Chondrocyte (in vitro differentiated cells): ENCODE measurements at regions not wholly inside any gene's neighbourhood (a gene's known extent, or its start where the extent isn't known, plus 50 kb on each side); places are given as distances from the start of the nearest gene placed in this dataset.

Source experiments
- DNase-seq: peaks from one replicate; pipeline ENCODE4 v3.0.0; 2021; ENCODE audit warnings: mixed read lengths, low spot score
- H3K27ac Mint-ChIP-seq: one replicate; pipeline ENCODE4 v1.8.0; 2021; ENCODE audit warnings: mild to moderate bottlenecking, moderate library complexity, mixed read lengths; ENCODE audit not compliant: unreplicated experiment
- H3K27me3 Mint-ChIP-seq: 2 replicates; pipeline ENCODE4 v1.8.0; 2021; ENCODE audit warnings: low read depth, mixed read lengths
- H3K36me3 Mint-ChIP-seq: 2 replicates; pipeline ENCODE4 v1.8.0; 2021; ENCODE audit warnings: low read depth, mixed read lengths
- H3K4me1 Mint-ChIP-seq: 2 replicates; pipeline ENCODE4 v1.8.0; 2021; ENCODE audit warnings: low read depth, mild to moderate bottlenecking, mixed read lengths
- H3K4me3 Mint-ChIP-seq: one replicate; pipeline ENCODE4 v1.8.0; 2021; ENCODE audit warnings: mild to moderate bottlenecking, moderate library complexity, mixed read lengths; ENCODE audit not compliant: unreplicated experiment
- H3K9me3 Mint-ChIP-seq: 2 replicates; pipeline ENCODE4 v1.8.0; 2021; ENCODE audit warnings: low read depth, mixed read lengths
- TF ChIP-seq, protein P1 (sequence below): fragments of 200-600 bp; sonication (generic); IDR thresholded peaks from 2 replicates; pipeline ENCODE4 v1.5.0; 2021; ENCODE audit warnings: antibody characterized with exemption, mild to moderate bottlenecking, moderate library complexity

GRCh38 chr2:516131-516530 is 161.1 kb downstream of the TMEM18 start:
- DNase-seq, result no peak
- H3K27ac Mint-ChIP-seq, result no peak overlapping the region
- H3K27me3 Mint-ChIP-seq, result peaks cover 3% of the 10 kb centered on the region
- no peaks in the 10 kb centered on the region for H3K9me3 Mint-ChIP-seq
- H3K36me3 Mint-ChIP-seq, result no peaks in the 10 kb centered on the region
- no peak overlapping the region for H3K4me3 Mint-ChIP-seq
- TF ChIP-seq, protein P1, sequence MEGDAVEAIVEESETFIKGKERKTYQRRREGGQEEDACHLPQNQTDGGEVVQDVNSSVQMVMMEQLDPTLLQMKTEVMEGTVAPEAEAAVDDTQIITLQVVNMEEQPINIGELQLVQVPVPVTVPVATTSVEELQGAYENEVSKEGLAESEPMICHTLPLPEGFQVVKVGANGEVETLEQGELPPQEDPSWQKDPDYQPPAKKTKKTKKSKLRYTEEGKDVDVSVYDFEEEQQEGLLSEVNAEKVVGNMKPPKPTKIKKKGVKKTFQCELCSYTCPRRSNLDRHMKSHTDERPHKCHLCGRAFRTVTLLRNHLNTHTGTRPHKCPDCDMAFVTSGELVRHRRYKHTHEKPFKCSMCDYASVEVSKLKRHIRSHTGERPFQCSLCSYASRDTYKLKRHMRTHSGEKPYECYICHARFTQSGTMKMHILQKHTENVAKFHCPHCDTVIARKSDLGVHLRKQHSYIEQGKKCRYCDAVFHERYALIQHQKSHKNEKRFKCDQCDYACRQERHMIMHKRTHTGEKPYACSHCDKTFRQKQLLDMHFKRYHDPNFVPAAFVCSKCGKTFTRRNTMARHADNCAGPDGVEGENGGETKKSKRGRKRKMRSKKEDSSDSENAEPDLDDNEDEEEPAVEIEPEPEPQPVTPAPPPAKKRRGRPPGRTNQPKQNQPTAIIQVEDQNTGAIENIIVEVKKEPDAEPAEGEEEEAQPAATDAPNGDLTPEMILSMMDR, result no peak
- peaks cover under 1% of the 10 kb centered on the region for H3K4me1 Mint-ChIP-seq

DNA sequence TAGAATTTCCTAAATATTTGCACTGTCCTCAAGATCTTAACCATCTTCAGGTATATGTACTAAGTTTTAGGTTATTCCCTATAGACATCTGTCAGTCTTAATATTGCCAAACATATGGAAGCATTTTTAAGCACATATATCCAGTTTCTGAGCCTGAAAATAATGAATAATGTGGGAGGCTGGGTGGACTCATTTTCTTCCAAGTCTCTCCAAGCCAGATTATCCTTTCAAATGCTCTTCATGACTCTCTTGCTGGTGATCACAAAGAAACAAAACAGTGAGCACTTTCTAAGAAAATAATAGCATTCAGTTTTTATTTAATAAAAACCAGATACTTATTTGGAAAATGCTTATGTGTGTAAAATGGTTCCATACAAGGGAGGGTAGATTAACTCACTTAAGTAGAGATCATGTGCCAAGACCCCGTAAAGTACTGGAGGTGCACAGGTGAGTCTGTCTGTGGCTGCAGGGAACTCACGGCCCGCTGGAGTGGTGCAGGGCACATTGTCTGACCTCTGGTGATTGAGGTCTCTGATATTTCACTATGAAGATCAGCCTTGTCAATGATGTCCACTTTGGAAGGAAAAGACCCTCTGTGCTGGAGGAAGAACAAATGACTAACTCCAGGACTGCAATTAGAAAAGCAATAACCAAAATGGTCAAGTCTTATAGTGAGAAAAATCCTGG is 161.6 kb downstream of the TMEM18 start:
- peaks cover 3% of the 10 kb centered on the region for H3K27me3 Mint-ChIP-seq
- no peak for DNase-seq
- TF ChIP-seq, protein P1, result no peak
- H3K9me3 Mint-ChIP-seq, result no peaks in the 10 kb centered on the region
- no peak overlapping the region for H3K27ac Mint-ChIP-seq
- no peak overlapping the region for H3K4me3 Mint-ChIP-seq
- no peaks in the 10 kb centered on the region for H3K36me3 Mint-ChIP-seq
- peaks cover 4% of the 10 kb centered on the region for H3K4me1 Mint-ChIP-seq

GRCh38 chr2:513981-514706 is 163.1 kb downstream of the TMEM18 start:
- H3K9me3 Mint-ChIP-seq, result no peaks in the 10 kb centered on the region
- no peak overlapping the region for H3K4me3 Mint-ChIP-seq
- H3K36me3 Mint-ChIP-seq, result no peaks in the 10 kb centered on the region
- H3K4me1 Mint-ChIP-seq, result peaks cover 4% of the 10 kb centered on the region
- TF ChIP-seq, protein P1, result no peak
- DNase-seq, result no peak
- H3K27me3 Mint-ChIP-seq, result peaks cover 3% of the 10 kb centered on the region
- no peak overlapping the region for H3K27ac Mint-ChIP-seq

DNA sequence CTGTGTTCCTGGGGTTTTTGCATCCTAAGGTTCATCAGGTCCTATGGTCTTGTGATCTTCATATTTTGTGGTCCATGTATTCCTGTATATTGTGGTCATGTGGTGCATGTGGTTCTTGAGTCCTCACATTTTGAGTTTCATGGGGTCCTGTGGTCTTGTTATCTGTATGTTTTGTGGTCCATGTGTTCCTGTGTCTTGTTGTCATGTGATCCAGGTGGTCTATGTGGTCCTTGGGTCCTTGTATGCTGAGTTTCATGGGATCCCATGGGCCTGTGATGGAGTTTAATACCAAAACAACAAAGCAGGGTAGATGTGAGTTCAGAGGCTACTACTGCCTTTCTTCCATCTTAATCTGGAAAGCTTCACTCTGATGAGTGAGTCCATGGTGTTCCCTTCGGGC is 166.4 kb downstream of the TMEM18 start:
- Mint-ChIP-seq H3K4me1 (peaks cover 10% of the 10 kb centered on the region), H3K27me3 (no peaks in the 10 kb centered on the region), H3K36me3 (no peaks in the 10 kb centered on the region), H3K27ac (no peak overlapping the region), H3K9me3 (no peaks in the 10 kb centered on the region), H3K4me3 (no peak overlapping the region)
- TF ChIP-seq, protein P1, result no peak
- no peak for DNase-seq

DNA sequence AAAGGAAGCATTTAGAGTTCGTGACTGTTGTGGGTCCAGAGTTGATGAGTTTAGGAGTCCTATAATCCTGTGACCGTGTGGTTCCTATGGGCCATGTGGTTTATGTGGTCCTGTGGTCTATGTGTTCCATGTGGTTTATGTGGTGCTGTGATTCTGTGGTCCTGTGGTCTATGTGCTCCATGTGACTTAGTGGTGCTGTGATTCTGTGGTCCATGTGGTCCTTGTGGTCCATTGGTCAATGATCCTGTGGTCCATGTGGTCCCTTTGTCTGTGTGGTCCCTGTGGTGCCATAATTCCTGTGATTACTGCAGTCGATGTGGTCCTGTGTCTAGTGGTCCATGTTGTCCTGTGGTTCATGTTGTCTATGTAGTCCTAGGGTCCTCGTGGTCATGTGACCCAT is 167.3 kb downstream of the TMEM18 start:
- DNase-seq, result no peak
- no peak overlapping the region for H3K27ac Mint-ChIP-seq
- no peak overlapping the region for H3K4me3 Mint-ChIP-seq
- no peaks in the 10 kb centered on the region for H3K9me3 Mint-ChIP-seq
- H3K4me1 Mint-ChIP-seq, result peaks cover 10% of the 10 kb centered on the region
- TF ChIP-seq, protein P1, result no peak
- H3K27me3 Mint-ChIP-seq, result peaks cover under 1% of the 10 kb centered on the region
- H3K36me3 Mint-ChIP-seq, result no peaks in the 10 kb centered on the region
